Body of pancreas (tissue), 4 donors: ENCODE measurements at regions not wholly inside any gene's neighbourhood (a gene's known extent, or its start where the extent isn't known, plus 50 kb on each side); places are given as distances from the start of the nearest gene placed in this dataset.

Source experiments
- CTCF ChIP-seq, 7 experiments: fragments of 450-650 bp in 4 of 7; fragments of 200-600 bp in 3 of 7; sonication (generic) in 3 of 7; IDR thresholded peaks; one replicate each; pipeline ENCODE4 v1.5.1; 2016 to 2019; ENCODE audit warnings: antibody characterized with exemption in 7 of 7
- POLR2A ChIP-seq, 3 donors: fragments of 450-650 bp; IDR thresholded peaks; one replicate each; pipeline ENCODE4 v1.6.1; 2016; ENCODE audit warnings: antibody characterized with exemption in 3 of 3, mild to moderate bottlenecking in 2 of 3

GRCh38 chr6:11912420-11912819 lies 99.7 kb upstream of the HIVEP1 start:
- TF ChIP-seq CTCF (IDR thresholded peaks at IDR 0.05) (peak in 2 of 7 experiments; percentile 16 to 17), POLR2A (IDR thresholded peaks at IDR 0.05) (no peak)
